ENCODE measurements at regions not wholly inside any gene's neighbourhood (a gene's known extent, or its start where the extent isn't known, plus 50 kb on each side); places are given as distances from the start of the nearest gene placed in this dataset.

DNA sequence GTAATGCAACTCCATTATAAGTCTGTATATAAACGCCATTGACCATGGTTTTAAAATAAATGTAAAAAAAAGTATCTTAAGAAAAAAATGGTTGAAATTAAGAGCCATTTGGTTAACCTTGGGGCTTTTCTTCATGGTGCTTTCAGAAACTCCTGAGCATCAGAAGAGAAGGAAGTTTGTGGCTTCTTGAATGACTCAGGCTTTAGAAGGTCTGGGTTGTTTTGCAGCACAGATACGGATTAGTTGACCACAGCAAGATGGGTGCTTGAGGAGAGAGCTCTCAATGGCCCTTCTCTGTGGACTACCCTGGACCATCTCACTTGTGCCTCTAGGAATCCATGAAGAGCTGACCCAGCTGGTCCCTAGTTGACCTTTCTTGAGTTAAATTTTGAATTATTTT is 189.5 kb downstream of the TMEM38B start:
- no peaks in the 10 kb centered on the region for H3K36me3 ChIP-seq (ENCODE audit: control insufficient read depth, insufficient read depth, low read length)
- H3K27me3 ChIP-seq (ENCODE audit: control insufficient read depth, insufficient read depth, low read length), result no peaks in the 10 kb centered on the region
- DNase-seq (peak in 1 of 3 donors; percentile 57), ATAC-seq (ENCODE audit: low read depth in 2 of 2) (peak; percentile 38 to 45)
- no peaks in the 10 kb centered on the region for H3K36me3 Mint-ChIP-seq
- no peak overlapping the region for H3K4me3 Mint-ChIP-seq
- no peak overlapping the region for H3K4me3 ChIP-seq (ENCODE audit: low read depth, low read length)
- H3K27ac Mint-ChIP-seq, result peak overlapping the region in 1 of 3 donors; percentile 5
- no peaks in the 10 kb centered on the region for H3K4me1 ChIP-seq (ENCODE audit: control insufficient read depth, insufficient read depth, low read length, poor library complexity, severe bottlenecking)
- H3K27me3 Mint-ChIP-seq, result no peaks in the 10 kb centered on the region
- no peak overlapping the region for H3K27ac ChIP-seq (ENCODE audit: insufficient read depth, low read length, poor library complexity, severe bottlenecking)
- peaks cover 7 to 16% (median 10%) of the 10 kb centered on the region in 4 donors for H3K4me1 Mint-ChIP-seq
- H3K9me3 ChIP-seq (ENCODE audit: control insufficient read depth in 2 of 2, low read length in 2 of 2), result no peaks in the 10 kb centered on the region
- H3K9me3 Mint-ChIP-seq, result peaks cover 0 to 1% (median 0%) of the 10 kb centered on the region in 7 donors

DNA sequence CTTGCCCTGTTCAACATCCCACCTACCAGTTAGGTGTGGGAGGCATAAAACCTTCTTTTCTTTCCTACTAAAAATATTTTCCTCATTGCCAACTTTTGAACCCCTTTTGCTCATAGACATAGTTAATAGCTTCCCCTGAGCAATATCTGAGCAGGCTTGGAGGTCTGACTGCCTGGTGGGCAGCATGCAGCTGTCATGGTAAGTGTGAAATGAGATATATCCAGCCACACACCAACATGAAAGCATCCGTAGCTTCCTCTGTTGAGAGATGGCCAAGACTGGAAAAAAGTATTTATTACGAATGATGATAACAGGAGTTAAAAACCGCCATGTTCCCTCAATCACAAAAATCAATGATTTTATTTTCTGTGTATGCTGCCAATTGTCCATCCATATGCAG is 190.1 kb downstream of the TMEM38B start:
- peaks cover 0 to 1% (median 0%) of the 10 kb centered on the region in 7 donors for H3K9me3 Mint-ChIP-seq
- Histone ChIP-seq H3K27ac (ENCODE audit: insufficient read depth, low read length, poor library complexity, severe bottlenecking) (no peak overlapping the region), H3K4me3 (ENCODE audit: low read depth, low read length) (no peak overlapping the region), H3K9me3 (ENCODE audit: control insufficient read depth in 2 of 2, low read length in 2 of 2) (no peaks in the 10 kb centered on the region), H3K27me3 (ENCODE audit: control insufficient read depth, insufficient read depth, low read length) (no peaks in the 10 kb centered on the region), H3K4me1 (ENCODE audit: control insufficient read depth, insufficient read depth, low read length, poor library complexity, severe bottlenecking) (no peaks in the 10 kb centered on the region), H3K36me3 (ENCODE audit: control insufficient read depth, insufficient read depth, low read length) (no peaks in the 10 kb centered on the region)
- no peak overlapping the region for H3K27ac Mint-ChIP-seq
- H3K27me3 Mint-ChIP-seq, result no peaks in the 10 kb centered on the region
- H3K4me1 Mint-ChIP-seq, result peaks cover 7 to 16% (median 10%) of the 10 kb centered on the region in 4 donors
- H3K4me3 Mint-ChIP-seq, result no peak overlapping the region
- H3K36me3 Mint-ChIP-seq, result no peaks in the 10 kb centered on the region
- ATAC-seq (ENCODE audit: low read depth in 2 of 2) (no peak), DNase-seq (no peak)

- no peaks in the 10 kb centered on the region for H3K36me3 ChIP-seq (ENCODE audit: control insufficient read depth, insufficient read depth, low read length)
- Mint-ChIP-seq H3K4me3 (no peak overlapping the region), H3K27me3 (no peaks in the 10 kb centered on the region), H3K36me3 (no peaks in the 10 kb centered on the region), H3K9me3 (peaks cover 0 to 1% (median 0%) of the 10 kb centered on the region in 7 donors), H3K27ac (no peak overlapping the region), H3K4me1 (peaks cover 7 to 16% (median 10%) of the 10 kb centered on the region in 4 donors)
- H3K4me3 ChIP-seq (ENCODE audit: low read depth, low read length), result no peak overlapping the region
- H3K27ac ChIP-seq (ENCODE audit: insufficient read depth, low read length, poor library complexity, severe bottlenecking), result no peak overlapping the region
- DNase-seq (no peak), ATAC-seq (ENCODE audit: low read depth in 2 of 2) (no peak)
- no peaks in the 10 kb centered on the region for H3K4me1 ChIP-seq (ENCODE audit: control insufficient read depth, insufficient read depth, low read length, poor library complexity, severe bottlenecking)
- H3K9me3 ChIP-seq (ENCODE audit: control insufficient read depth in 2 of 2, low read length in 2 of 2), result no peaks in the 10 kb centered on the region
- H3K27me3 ChIP-seq (ENCODE audit: control insufficient read depth, insufficient read depth, low read length), result no peaks in the 10 kb centered on the region
Observed at GRCh38 chr9:105886136-105886535, 191.8 kb downstream of the TMEM38B start.

GRCh38 chr9:105887679-105888078 is 193.3 kb downstream of the TMEM38B start:
- peaks cover 0 to 1% (median 0%) of the 10 kb centered on the region in 7 donors for H3K9me3 Mint-ChIP-seq
- no peak overlapping the region for H3K27ac ChIP-seq (ENCODE audit: insufficient read depth, low read length, poor library complexity, severe bottlenecking)
- H3K4me3 ChIP-seq (ENCODE audit: low read depth, low read length), result no peak overlapping the region
- no peak overlapping the region for H3K4me3 Mint-ChIP-seq
- DNase-seq, result peak in 1 of 3 donors; percentile 14
- no peaks in the 10 kb centered on the region for H3K27me3 Mint-ChIP-seq
- no peaks in the 10 kb centered on the region for H3K4me1 ChIP-seq (ENCODE audit: control insufficient read depth, insufficient read depth, low read length, poor library complexity, severe bottlenecking)
- H3K9me3 ChIP-seq (ENCODE audit: control insufficient read depth in 2 of 2, low read length in 2 of 2), result no peaks in the 10 kb centered on the region
- H3K4me1 Mint-ChIP-seq, result peaks cover 6 to 16% (median 9%) of the 10 kb centered on the region in 4 donors
- ATAC-seq (ENCODE audit: low read depth in 2 of 2), result no peak
- no peak overlapping the region for H3K27ac Mint-ChIP-seq
- H3K36me3 ChIP-seq (ENCODE audit: control insufficient read depth, insufficient read depth, low read length), result no peaks in the 10 kb centered on the region
- H3K27me3 ChIP-seq (ENCODE audit: control insufficient read depth, insufficient read depth, low read length), result no peaks in the 10 kb centered on the region
- H3K36me3 Mint-ChIP-seq, result no peaks in the 10 kb centered on the region

GRCh38 chr9:105890046-105890822 is 195.9 kb downstream of the TMEM38B start:
- Mint-ChIP-seq H3K4me3 (no peak overlapping the region), H3K27ac (no peak overlapping the region), H3K36me3 (no peaks in the 10 kb centered on the region), H3K9me3 (peaks cover 0 to 1% (median 0%) of the 10 kb centered on the region in 7 donors), H3K4me1 (peaks cover 0 to 8% (median 5%) of the 10 kb centered on the region in 4 donors), H3K27me3 (no peaks in the 10 kb centered on the region)
- ATAC-seq (ENCODE audit: low read depth in 2 of 2) (no peak), DNase-seq (no peak)
- H3K9me3 ChIP-seq (ENCODE audit: control insufficient read depth in 2 of 2, low read length in 2 of 2), result no peaks in the 10 kb centered on the region
- H3K4me1 ChIP-seq (ENCODE audit: control insufficient read depth, insufficient read depth, low read length, poor library complexity, severe bottlenecking), result no peaks in the 10 kb centered on the region
- H3K36me3 ChIP-seq (ENCODE audit: control insufficient read depth, insufficient read depth, low read length), result no peaks in the 10 kb centered on the region
- H3K27me3 ChIP-seq (ENCODE audit: control insufficient read depth, insufficient read depth, low read length), result no peaks in the 10 kb centered on the region
- no peak overlapping the region for H3K4me3 ChIP-seq (ENCODE audit: low read depth, low read length)
- no peak overlapping the region for H3K27ac ChIP-seq (ENCODE audit: insufficient read depth, low read length, poor library complexity, severe bottlenecking)

GRCh38 chr9:105900123-105900522 is 205.8 kb downstream of the TMEM38B start:
- H3K4me3 ChIP-seq (ENCODE audit: low read depth, low read length), result no peak overlapping the region
- no peak overlapping the region for H3K27ac ChIP-seq (ENCODE audit: insufficient read depth, low read length, poor library complexity, severe bottlenecking)
- H3K4me3 Mint-ChIP-seq, result no peak overlapping the region
- peaks cover 0 to 3% (median 0%) of the 10 kb centered on the region in 7 donors for H3K9me3 Mint-ChIP-seq
- no peaks in the 10 kb centered on the region for H3K4me1 Mint-ChIP-seq
- H3K36me3 ChIP-seq (ENCODE audit: control insufficient read depth, insufficient read depth, low read length), result no peaks in the 10 kb centered on the region
- DNase-seq (no peak), ATAC-seq (ENCODE audit: low read depth in 2 of 2) (no peak)
- no peak overlapping the region for H3K27ac Mint-ChIP-seq
- H3K4me1 ChIP-seq (ENCODE audit: control insufficient read depth, insufficient read depth, low read length, poor library complexity, severe bottlenecking), result no peaks in the 10 kb centered on the region
- no peaks in the 10 kb centered on the region for H3K9me3 ChIP-seq (ENCODE audit: control insufficient read depth in 2 of 2, low read length in 2 of 2)
- H3K27me3 Mint-ChIP-seq, result no peaks in the 10 kb centered on the region
- H3K36me3 Mint-ChIP-seq, result no peaks in the 10 kb centered on the region
- no peaks in the 10 kb centered on the region for H3K27me3 ChIP-seq (ENCODE audit: control insufficient read depth, insufficient read depth, low read length)

DNA sequence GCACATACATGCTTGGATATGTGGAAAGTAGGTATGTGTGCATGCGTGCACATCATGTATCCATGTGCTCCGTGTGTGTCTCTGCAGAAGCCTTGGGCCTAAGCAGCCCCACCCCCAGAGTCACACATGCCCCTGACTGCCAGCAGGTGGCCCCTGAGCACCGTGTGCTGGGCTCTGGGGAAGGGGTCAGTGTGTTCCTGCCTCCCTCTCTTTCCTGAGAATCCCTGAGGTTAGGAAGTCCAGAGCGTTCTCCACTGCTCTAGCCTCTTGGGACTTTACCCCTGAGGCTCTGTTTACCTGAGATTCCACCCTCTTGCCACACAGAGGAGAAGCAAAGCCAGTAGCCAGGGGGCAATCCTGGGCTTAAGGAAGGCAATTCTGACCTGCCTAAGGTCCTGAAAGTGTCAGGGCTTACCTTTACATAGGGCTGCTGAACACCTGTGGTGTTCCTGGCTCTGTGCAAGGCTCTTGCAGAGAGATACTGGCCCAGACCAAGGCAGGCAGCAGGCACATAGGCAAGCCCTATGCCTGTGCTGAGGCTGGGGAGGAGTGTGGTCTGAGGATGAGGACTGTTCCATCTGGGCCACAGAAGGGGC is 207.3 kb downstream of the TMEM38B start:
- H3K9me3 ChIP-seq (ENCODE audit: control insufficient read depth in 2 of 2, low read length in 2 of 2), result no peaks in the 10 kb centered on the region
- no peaks in the 10 kb centered on the region for H3K27me3 ChIP-seq (ENCODE audit: control insufficient read depth, insufficient read depth, low read length)
- Mint-ChIP-seq H3K27me3 (peaks cover 4% of the 10 kb centered on the region), H3K4me1 (no peaks in the 10 kb centered on the region), H3K9me3 (peaks cover 0 to 5% (median 0%) of the 10 kb centered on the region in 7 donors), H3K36me3 (no peaks in the 10 kb centered on the region), H3K27ac (no peak overlapping the region), H3K4me3 (no peak overlapping the region)
- H3K27ac ChIP-seq (ENCODE audit: insufficient read depth, low read length, poor library complexity, severe bottlenecking), result no peak overlapping the region
- H3K4me1 ChIP-seq (ENCODE audit: control insufficient read depth, insufficient read depth, low read length, poor library complexity, severe bottlenecking), result no peaks in the 10 kb centered on the region
- H3K36me3 ChIP-seq (ENCODE audit: control insufficient read depth, insufficient read depth, low read length), result no peaks in the 10 kb centered on the region
- no peak overlapping the region for H3K4me3 ChIP-seq (ENCODE audit: low read depth, low read length)
- ATAC-seq (ENCODE audit: low read depth in 2 of 2) (no peak), DNase-seq (no peak)

DNA sequence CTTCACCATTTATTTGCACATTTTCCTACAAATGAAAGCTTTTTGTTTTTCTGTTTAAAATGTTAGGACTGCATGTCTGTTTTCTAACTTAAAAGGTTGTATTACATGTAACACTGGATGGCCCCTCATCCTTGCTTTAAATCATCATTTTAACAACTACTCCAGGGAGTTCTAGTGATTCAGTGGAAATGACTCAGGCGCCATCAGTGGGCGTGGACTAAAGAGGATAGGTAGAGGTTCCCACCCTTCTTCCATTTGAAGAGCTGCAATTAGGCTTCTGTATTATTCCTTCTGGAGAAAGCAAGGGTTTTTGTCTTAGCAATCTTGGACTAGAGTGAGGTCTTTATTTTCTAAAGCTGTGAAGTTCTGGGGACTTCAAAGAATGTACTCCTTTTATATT is 213.7 kb downstream of the TMEM38B start:
- Histone ChIP-seq H3K4me3 (ENCODE audit: low read depth, low read length) (no peak overlapping the region), H3K27ac (ENCODE audit: insufficient read depth, low read length, poor library complexity, severe bottlenecking) (no peak overlapping the region), H3K27me3 (ENCODE audit: control insufficient read depth, insufficient read depth, low read length) (no peaks in the 10 kb centered on the region), H3K4me1 (ENCODE audit: control insufficient read depth, insufficient read depth, low read length, poor library complexity, severe bottlenecking) (no peaks in the 10 kb centered on the region), H3K36me3 (ENCODE audit: control insufficient read depth, insufficient read depth, low read length) (no peaks in the 10 kb centered on the region), H3K9me3 (ENCODE audit: control insufficient read depth in 2 of 2, low read length in 2 of 2) (no peaks in the 10 kb centered on the region)
- Mint-ChIP-seq H3K4me1 (no peaks in the 10 kb centered on the region), H3K4me3 (no peak overlapping the region), H3K27ac (no peak overlapping the region), H3K36me3 (no peaks in the 10 kb centered on the region), H3K9me3 (peaks cover 0 to 3% (median 0%) of the 10 kb centered on the region in 7 donors), H3K27me3 (peaks cover 5% of the 10 kb centered on the region)
- ATAC-seq (ENCODE audit: low read depth in 2 of 2) (no peak), DNase-seq (no peak)
